ENCODE measurements at regions not wholly inside any gene's neighbourhood (a gene's known extent, or its start where the extent isn't known, plus 50 kb on each side); places are given as distances from the start of the nearest gene placed in this dataset.

DNA sequence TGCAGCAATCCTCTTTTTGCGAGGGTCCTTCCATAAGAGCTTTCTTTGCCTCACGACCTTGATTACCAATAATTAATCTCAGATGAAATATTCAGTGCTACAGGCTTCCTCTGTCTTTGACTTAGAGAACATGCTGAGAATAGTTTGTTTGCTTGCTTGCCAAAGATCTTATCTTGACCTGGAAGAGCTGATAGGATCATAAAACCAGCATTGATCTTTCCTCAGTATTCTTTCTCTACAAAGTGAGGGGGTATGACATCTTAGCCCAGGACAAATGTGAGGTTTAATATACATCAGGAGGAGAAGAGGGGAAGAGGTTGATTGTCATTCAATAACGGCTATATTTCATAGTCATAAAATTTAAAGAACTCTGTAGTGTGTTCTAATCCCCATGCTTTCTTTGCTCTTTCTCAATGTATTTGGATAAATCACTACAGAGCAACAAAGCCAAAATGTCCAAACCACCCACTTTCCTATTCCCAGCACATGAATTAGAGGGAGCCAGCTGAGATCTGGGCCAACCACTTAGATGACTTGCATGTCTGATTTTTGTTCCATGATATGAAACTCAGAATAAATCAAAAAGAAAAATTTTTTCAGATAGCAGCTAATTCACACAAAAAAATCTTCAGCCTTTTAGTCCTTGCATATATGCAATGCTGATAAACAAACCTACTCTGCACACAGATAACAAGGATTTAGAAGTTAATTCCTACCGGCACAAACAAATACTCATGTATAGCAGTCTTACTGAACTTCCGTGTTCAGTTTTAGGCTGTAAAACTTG, 50.5 kb upstream of the IPO9 start:
- DNase-seq = no peak

Measured in NK-92 treated with Interleukin-12 subunit alpha and Interleukin-12 subunit beta, amount 100 ng/mL, for 24 hours (cell line).